GM21529 (cell line): ENCODE measurements at regions not wholly inside any gene's neighbourhood (a gene's known extent, or its start where the extent isn't known, plus 50 kb on each side); places are given as distances from the start of the nearest gene placed in this dataset.
"Not testable (repeated sequence)": the region's sequence is repeated elsewhere in the genome, so short reads cannot be mapped to it uniquely, and the experiment has no call there.

Source experiments
- ATAC-seq: cut with Tn5 transposase; IDR thresholded peaks from one replicate; pipeline ENCODE4 v1.9.1; 2021; ENCODE audit not compliant: unreplicated experiment

DNA sequence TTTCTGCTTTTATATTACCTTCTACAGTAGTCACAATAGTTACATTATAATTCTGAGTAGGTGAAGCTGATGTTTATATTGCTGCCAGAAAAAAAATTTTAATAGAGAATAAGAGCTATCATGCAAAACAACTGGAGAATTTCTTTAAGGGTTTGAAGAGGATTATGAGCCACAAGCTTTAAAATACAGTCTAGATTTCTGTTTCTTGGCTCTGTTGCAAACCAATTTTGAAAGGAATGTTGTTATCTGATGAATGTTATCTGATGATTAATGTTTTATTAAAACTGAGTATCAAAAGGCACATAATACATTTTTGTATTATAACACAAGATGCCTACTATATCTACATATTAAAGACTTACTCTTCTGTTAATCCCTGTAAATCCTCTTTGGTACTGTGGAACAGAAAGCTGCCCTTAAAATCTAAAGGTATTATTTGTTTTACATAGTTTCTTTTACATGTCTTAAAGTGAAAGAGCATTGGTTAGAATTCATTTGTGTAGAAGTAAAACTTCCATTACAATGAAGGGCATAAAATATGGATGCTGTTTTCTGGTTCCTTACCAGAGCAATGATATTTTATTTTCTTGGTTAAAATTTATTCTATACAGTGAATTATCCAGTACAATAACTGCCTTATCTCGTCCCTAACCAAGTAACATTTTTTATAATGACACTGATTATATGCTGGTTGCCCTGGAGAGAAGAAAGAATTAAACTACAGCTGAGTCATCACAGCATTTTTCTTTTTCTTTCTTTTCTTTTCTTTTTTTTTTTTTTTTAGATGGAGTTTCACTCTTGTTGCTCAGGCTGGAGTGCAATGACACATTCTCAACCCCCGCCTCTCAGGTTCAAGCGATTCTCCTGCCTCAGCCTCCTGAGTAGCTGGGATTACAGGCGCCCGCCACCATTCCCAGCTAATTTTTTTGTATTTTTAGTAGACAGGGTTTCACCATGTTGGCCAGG lies 205.7 kb downstream of the TANC2 start:
- ATAC-seq, result no peak

DNA sequence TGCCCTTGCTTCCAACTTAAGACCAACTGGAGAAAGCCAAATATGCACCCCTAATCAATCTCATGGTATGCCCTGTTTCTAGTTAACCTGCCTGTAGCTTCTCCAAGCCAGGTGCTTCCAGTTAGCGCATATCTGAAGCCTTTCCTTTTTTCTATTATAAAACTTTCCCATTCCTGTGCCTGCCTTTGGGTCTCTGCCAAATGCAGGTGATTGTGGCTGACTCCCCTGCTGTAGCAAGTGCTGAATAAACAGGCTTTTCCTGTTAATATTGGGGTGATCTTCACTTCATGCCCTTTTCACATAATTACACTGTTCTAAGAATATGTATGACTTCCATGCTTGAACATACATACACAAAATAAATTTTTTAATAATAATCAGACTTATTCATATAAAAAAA lies 207.4 kb downstream of the TANC2 start:
- ATAC-seq, result no peak

DNA sequence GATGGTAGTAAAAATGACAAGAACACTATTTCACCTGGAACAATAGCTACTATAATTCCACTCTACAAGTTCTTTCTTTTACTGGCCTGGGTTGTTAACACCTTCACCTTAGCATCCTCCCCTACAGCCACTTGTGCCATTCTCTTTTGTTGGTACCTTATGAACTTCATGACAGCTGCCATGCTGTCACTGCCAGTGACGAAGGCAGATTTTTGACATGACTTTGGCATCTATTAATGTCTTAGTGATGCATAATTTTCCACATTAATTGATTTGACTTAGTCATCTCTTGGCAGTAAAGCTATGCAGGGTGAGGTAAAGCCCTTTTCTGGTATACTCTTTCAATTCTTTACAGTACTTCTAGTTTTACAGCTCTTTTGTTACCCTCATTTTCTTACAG lies 207.9 kb downstream of the TANC2 start:
- ATAC-seq, result no peak

- ATAC-seq, result no peak
Observed at GRCh38 chr17:63178530-63178929, 212.5 kb downstream of the TANC2 start.

DNA sequence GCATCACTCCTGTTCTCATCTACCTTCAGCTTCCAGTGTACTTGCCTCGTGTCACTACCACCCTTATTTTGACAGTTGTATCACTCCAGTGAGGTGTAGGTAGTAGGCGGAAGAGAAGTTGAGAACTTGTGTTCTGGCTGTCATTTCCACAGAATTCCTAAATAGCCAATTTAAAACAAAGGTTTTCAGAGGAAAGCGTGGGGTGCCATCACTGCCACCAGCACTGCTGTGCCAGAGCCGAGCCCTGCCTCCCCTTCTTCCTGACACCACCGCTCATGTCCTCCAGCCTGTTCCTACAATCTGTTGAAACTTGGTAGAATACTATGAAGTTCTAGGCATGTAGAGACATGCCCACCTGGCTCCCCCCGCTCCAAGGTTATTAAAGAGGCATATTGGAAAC lies 215.8 kb downstream of the TANC2 start:
- no peak for ATAC-seq

- ATAC-seq, result no peak
Observed at GRCh38 chr17:63185420-63185819, 219.4 kb downstream of the TANC2 start.

- no peak for ATAC-seq
Observed at GRCh38 chr17:63189082-63189481, 223.0 kb downstream of the TANC2 start.

- no peak for ATAC-seq
Observed at GRCh38 chr17:63189930-63190329, 223.9 kb downstream of the TANC2 start.

DNA sequence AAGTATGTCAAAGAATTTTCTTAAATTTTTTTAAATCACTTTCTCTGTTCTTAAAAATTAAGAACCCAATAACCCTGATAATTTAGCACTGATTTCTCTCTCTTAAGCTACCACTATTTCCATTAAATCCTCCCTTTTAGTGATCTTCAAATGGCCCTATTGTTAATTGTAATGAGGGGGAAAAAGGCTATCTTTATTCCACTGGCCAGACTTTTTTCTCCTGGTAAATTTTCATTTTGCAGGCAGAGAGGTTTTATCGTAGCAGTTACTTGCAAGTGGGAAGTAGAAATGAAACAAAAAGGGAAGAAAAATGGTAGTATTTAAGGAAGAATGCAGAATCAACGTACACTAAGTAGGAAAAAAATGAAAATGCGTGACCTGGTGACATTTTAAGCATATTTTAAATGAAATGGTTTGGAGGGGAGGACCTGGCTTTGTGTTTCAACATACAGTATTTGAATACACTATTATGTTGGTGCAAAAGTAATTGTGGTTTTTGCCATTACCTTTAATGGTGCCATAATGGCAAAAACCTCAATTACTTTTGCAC lies 224.9 kb downstream of the TANC2 start:
- no peak for ATAC-seq

- ATAC-seq, result no peak
Observed at GRCh38 chr17:63191610-63192009, 225.6 kb downstream of the TANC2 start.

GRCh38 chr17:63193827-63194226 lies 227.8 kb downstream of the TANC2 start:
- ATAC-seq, result no peak

GRCh38 chr17:63196772-63197335 lies 230.8 kb downstream of the TANC2 start:
- ATAC-seq, result no peak

DNA sequence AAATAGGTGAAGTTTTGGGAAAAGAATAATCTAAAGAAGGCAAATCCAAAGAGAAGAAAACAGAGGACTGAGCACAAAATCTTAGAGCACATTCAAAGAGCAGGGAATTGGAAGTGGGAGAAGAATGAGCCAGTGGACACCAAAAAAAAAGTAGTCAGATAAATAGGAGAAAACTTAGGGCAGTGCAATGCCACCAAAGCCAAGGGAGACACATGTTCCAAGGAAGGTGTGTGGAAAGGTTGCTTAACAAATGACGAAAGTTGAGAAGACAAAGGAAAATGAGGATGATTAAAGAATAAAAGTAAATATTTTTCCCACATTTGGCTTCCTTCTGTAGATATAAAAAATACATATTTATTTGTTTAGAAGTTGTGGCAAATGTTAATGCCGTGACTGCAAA lies 237.6 kb downstream of the TANC2 start:
- ATAC-seq, result no peak

DNA sequence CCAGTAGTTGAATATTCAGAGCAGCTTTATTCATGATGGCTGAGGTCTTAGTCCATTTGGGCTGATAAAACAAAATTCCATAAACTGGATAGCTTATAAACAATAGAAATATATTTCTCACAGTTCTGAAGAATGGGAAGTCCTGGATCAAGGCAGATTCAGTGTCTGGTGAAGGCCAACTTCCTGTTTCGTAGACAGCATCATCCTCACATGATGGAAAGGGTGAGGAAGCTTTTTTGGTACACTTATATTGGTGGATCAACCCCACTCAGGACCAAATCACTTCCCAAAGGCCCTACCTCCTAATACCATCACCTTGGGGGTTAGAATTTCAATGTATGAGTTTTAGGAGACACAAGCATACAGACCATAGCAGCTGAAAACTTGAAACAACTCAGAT lies 224.2 kb downstream of the CYB561 start:
- ATAC-seq, result no peak

- no peak for ATAC-seq
Observed at GRCh38 chr17:63222655-63223054, 223.5 kb downstream of the CYB561 start.

DNA sequence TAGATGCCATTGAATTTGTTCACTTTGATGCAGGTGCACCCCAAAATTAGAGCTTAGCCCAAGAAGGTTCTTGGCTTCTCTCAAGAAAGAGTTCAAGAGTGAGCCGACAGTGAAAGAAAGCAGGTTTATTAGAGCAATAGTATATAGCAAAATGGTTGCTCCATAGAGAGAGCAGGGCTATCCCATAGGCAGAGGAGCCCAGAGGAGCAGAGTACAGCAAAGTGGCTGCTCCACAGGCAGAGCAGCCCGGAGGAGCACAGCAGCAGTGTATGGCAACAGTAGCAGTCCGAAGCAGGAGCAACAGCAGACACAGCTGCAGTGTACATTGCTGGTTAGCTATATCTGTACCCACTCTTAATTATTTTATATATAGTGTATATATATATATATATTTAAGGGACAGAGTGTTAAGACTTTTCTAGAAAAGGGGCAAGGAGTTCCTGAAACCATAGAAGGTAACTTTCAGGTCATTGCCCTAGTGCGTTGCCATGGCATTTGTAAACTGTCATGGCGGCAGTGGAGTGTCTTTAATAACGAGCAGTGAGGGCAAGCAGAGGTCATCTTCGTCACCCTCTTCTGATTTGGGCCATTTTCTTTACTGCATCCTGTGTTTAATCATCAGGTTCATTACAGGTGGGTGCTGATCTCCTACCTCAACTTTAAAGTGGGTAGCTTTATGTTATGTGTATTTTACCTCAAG lies 222.7 kb downstream of the CYB561 start:
- ATAC-seq, result no peak

DNA sequence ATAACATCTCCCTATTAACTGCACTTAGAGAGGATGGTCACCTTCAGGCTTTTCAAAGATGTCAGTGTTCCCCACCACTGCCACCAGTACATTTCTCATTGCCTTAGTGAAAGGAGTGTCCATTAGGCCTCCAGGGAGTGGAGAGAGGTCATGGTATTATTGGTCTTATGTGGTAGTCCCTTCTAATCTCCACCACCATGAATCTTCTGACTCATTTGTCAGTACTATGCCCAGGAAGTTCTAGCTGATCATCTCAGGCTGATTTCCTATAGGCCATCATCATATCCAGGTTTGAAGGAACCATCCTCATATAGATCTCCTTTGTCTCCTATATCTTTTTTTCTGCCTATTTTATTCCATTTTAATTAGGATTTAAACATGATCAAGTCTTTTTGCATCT lies 221.5 kb downstream of the CYB561 start:
- no peak for ATAC-seq

DNA sequence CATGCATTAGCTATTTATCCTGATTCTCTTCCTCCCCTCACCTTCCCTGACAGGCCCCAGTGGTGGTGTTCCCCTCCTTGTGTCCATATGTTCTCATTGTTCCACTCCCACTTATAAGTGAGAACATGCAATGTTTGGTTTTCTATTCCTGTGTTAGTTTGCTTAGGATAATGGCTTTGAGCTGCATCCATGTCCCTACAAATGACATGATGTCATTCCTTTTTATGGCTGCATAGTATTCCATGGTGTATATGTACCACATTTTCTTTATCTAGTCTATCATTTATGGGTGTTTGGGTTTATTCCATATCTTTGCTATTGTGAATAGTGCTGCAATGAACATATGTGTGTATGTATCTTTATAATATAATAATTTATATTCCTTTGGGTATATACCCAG lies 219.4 kb downstream of the CYB561 start:
- ATAC-seq, result not testable (repeated sequence)

- ATAC-seq, result not testable (repeated sequence)
Observed at GRCh38 chr17:63231015-63231620, 215.0 kb downstream of the CYB561 start.

DNA sequence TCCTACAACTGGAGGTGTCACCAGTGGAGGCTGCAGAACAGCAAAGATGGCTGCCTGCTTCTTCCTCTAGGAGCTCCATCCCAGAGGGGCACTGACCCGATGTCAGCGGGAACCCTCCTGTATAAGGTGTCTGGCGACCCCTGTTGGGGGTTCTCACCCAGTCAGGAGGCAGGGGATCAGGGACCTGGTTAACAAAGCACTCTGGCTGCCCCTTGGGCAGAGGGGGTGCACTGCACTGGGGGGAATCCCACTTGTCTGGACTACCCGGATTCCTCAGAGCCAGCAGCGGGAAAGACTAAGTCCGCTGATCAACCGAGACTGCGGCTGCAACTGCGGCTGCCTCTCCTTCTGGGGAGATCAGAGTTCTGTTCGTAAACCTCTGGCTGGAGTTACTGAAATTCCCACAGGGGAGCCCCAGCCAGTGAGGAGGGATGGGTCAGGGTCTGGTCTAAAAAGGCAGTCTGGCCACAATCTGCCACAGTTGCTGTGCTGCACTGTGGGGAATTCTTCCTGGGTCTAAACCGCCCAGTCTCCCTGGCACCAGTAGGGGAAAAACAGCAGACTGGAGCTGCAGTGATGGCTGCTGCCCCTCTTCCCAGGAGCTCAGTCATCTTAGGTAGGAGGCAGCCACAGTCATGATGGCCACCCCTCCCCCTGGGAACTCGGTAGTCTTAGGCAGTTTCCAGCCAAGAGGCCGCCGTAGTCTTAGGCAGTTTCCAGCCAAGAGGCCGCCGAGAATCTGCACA lies 213.4 kb downstream of the CYB561 start:
- ATAC-seq, result no peak
